Stimulated activated naive B cell treated with anti-CD40 and anti-IgM and Interleukin-4, amounts not matched to agents 10 μg/mL and 1 μg/mL and 100 μg/mL, for 72 hours (primary cell): ENCODE measurements at regions not wholly inside any gene's neighbourhood (a gene's known extent, or its start where the extent isn't known, plus 50 kb on each side); places are given as distances from the start of the nearest gene placed in this dataset.

ENCODE experiments used
- ATAC-seq, 2 donors: fragments of 150-1000 bp; cut with Tn5 transposase; replicated peaks; 2 replicates each; pipeline ENCODE4 v1.10.0; 2021; ENCODE audit warnings: moderate library complexity in 1 of 2
- DNase-seq: peaks from one replicate; pipeline ENCODE4 v3.0.0; 2021
- H3K27ac Mint-ChIP-seq: one replicate; pipeline ENCODE4 v1.8.0; 2022; ENCODE audit warnings: mild to moderate bottlenecking, mixed read lengths
- H3K27me3 Mint-ChIP-seq, 2 donors: one replicate each; pipeline ENCODE4 v1.8.0; 2022; ENCODE audit warnings: mixed read lengths in 2 of 2
- H3K36me3 Mint-ChIP-seq, 2 donors: one replicate each; pipeline ENCODE4 v1.8.0; 2022; ENCODE audit warnings: mixed read lengths in 2 of 2, mild to moderate bottlenecking in 1 of 2
- H3K4me1 Mint-ChIP-seq, 2 donors: one replicate each; pipeline ENCODE4 v1.8.0; 2022; ENCODE audit warnings: mixed read lengths in 2 of 2, mild to moderate bottlenecking in 1 of 2
- H3K4me3 Mint-ChIP-seq, 2 donors: one replicate each; pipeline ENCODE4 v1.8.0; 2022; ENCODE audit warnings: mild to moderate bottlenecking in 2 of 2, mixed read lengths in 2 of 2, moderate library complexity in 1 of 2
- H3K9me3 Mint-ChIP-seq, 2 donors: one replicate each; pipeline ENCODE4 v1.8.0; 2022; ENCODE audit warnings: mixed read lengths in 2 of 2, mild to moderate bottlenecking in 1 of 2

GRCh38 chr13:76414320-76414719, 471.9 kb downstream of the KCTD12 start:
- Mint-ChIP-seq H3K27ac (no peak overlapping the region), H3K9me3 (peaks cover 0 to 4% of the 10 kb centered on the region in 2 donors), H3K27me3 (no peaks in the 10 kb centered on the region), H3K36me3 (no peaks in the 10 kb centered on the region), H3K4me1 (no peaks in the 10 kb centered on the region), H3K4me3 (no peak overlapping the region)
- no peak for ATAC-seq
- no peak for DNase-seq

GRCh38 chr13:76406243-76406642, 480.0 kb downstream of the KCTD12 start:
- no peak overlapping the region for H3K4me3 Mint-ChIP-seq
- H3K27me3 Mint-ChIP-seq, result no peaks in the 10 kb centered on the region
- H3K27ac Mint-ChIP-seq, result no peak overlapping the region
- ATAC-seq (no peak), DNase-seq (no peak)
- no peaks in the 10 kb centered on the region for H3K36me3 Mint-ChIP-seq
- no peaks in the 10 kb centered on the region for H3K4me1 Mint-ChIP-seq
- H3K9me3 Mint-ChIP-seq, result peaks cover 0 to 4% of the 10 kb centered on the region in 2 donors

GRCh38 chr13:76398425-76398824, 487.8 kb downstream of the KCTD12 start:
- Mint-ChIP-seq H3K9me3 (no peaks in the 10 kb centered on the region), H3K4me3 (no peak overlapping the region), H3K27me3 (no peaks in the 10 kb centered on the region), H3K4me1 (no peaks in the 10 kb centered on the region), H3K27ac (no peak overlapping the region), H3K36me3 (no peaks in the 10 kb centered on the region)
- ATAC-seq, result no peak
- DNase-seq, result no peak

GRCh38 chr13:76397413-76397812, 488.8 kb downstream of the KCTD12 start:
- ATAC-seq, result peak; percentile 61 to 71
- no peak for DNase-seq
- Mint-ChIP-seq H3K4me1 (no peaks in the 10 kb centered on the region), H3K36me3 (no peaks in the 10 kb centered on the region), H3K27ac (no peak overlapping the region), H3K9me3 (no peaks in the 10 kb centered on the region), H3K27me3 (no peaks in the 10 kb centered on the region), H3K4me3 (no peak overlapping the region)

GRCh38 chr13:76389321-76389720, 496.9 kb downstream of the KCTD12 start:
- H3K4me1 Mint-ChIP-seq, result no peaks in the 10 kb centered on the region
- H3K4me3 Mint-ChIP-seq, result no peak overlapping the region
- DNase-seq (no peak), ATAC-seq (no peak)
- no peaks in the 10 kb centered on the region for H3K9me3 Mint-ChIP-seq
- no peak overlapping the region for H3K27ac Mint-ChIP-seq
- H3K27me3 Mint-ChIP-seq, result no peaks in the 10 kb centered on the region
- no peaks in the 10 kb centered on the region for H3K36me3 Mint-ChIP-seq

GRCh38 chr13:76387566-76387965, 498.6 kb downstream of the KCTD12 start:
- Mint-ChIP-seq H3K36me3 (no peaks in the 10 kb centered on the region), H3K27ac (no peak overlapping the region), H3K9me3 (no peaks in the 10 kb centered on the region), H3K4me1 (no peaks in the 10 kb centered on the region), H3K27me3 (no peaks in the 10 kb centered on the region), H3K4me3 (no peak overlapping the region)
- ATAC-seq, result no peak
- no peak for DNase-seq

- Mint-ChIP-seq H3K4me1 (no peaks in the 10 kb centered on the region), H3K27me3 (no peaks in the 10 kb centered on the region), H3K36me3 (no peaks in the 10 kb centered on the region), H3K27ac (no peak overlapping the region), H3K4me3 (no peak overlapping the region), H3K9me3 (no peaks in the 10 kb centered on the region)
- DNase-seq (no peak), ATAC-seq (no peak)
Measured at GRCh38 chr13:76386321-76386720, 499.9 kb downstream of the KCTD12 start.

- DNase-seq, result no peak
- Mint-ChIP-seq H3K27ac (no peak overlapping the region), H3K9me3 (no peaks in the 10 kb centered on the region), H3K4me1 (no peaks in the 10 kb centered on the region), H3K36me3 (no peaks in the 10 kb centered on the region), H3K27me3 (no peaks in the 10 kb centered on the region), H3K4me3 (no peak overlapping the region)
- no peak for ATAC-seq
Measured at GRCh38 chr13:76385586-76385985, 500.6 kb downstream of the KCTD12 start.

GRCh38 chr13:76383676-76384461, 502.3 kb downstream of the KCTD12 start:
- Mint-ChIP-seq H3K4me1 (no peaks in the 10 kb centered on the region), H3K4me3 (no peak overlapping the region), H3K27ac (no peak overlapping the region), H3K27me3 (no peaks in the 10 kb centered on the region), H3K9me3 (no peaks in the 10 kb centered on the region), H3K36me3 (no peaks in the 10 kb centered on the region)
- ATAC-seq, result no peak
- no peak for DNase-seq

- no peaks in the 10 kb centered on the region for H3K4me1 Mint-ChIP-seq
- no peaks in the 10 kb centered on the region for H3K27me3 Mint-ChIP-seq
- DNase-seq, result no peak
- no peaks in the 10 kb centered on the region for H3K36me3 Mint-ChIP-seq
- no peak overlapping the region for H3K27ac Mint-ChIP-seq
- H3K9me3 Mint-ChIP-seq, result no peaks in the 10 kb centered on the region
- no peak overlapping the region for H3K4me3 Mint-ChIP-seq
- no peak for ATAC-seq
Measured at GRCh38 chr13:76380446-76381065, 505.6 kb downstream of the KCTD12 start.

- Mint-ChIP-seq H3K36me3 (no peaks in the 10 kb centered on the region), H3K27ac (no peak overlapping the region), H3K27me3 (no peaks in the 10 kb centered on the region), H3K4me3 (no peak overlapping the region), H3K4me1 (no peaks in the 10 kb centered on the region), H3K9me3 (no peaks in the 10 kb centered on the region)
- ATAC-seq, result no peak
- no peak for DNase-seq
Measured at GRCh38 chr13:76379341-76380105, 506.7 kb downstream of the KCTD12 start.

GRCh38 chr13:76378767-76379166, 507.4 kb downstream of the KCTD12 start:
- no peaks in the 10 kb centered on the region for H3K9me3 Mint-ChIP-seq
- no peak overlapping the region for H3K4me3 Mint-ChIP-seq

GRCh38 chr13:76363682-76364289, 522.4 kb downstream of the KCTD12 start:
- DNase-seq (no peak), ATAC-seq (no peak)
- H3K4me3 Mint-ChIP-seq, result no peak overlapping the region
- no peaks in the 10 kb centered on the region for H3K36me3 Mint-ChIP-seq
- peaks cover 0 to 2% of the 10 kb centered on the region in 2 donors for H3K9me3 Mint-ChIP-seq
- H3K4me1 Mint-ChIP-seq, result no peaks in the 10 kb centered on the region
- no peaks in the 10 kb centered on the region for H3K27me3 Mint-ChIP-seq
- H3K27ac Mint-ChIP-seq, result no peak overlapping the region

More at GRCh38 chr13:76378767-76379166, 507.4 kb downstream of the KCTD12 start:
- Mint-ChIP-seq H3K36me3 (no peaks in the 10 kb centered on the region), H3K4me1 (no peaks in the 10 kb centered on the region), H3K27me3 (no peaks in the 10 kb centered on the region), H3K27ac (no peak overlapping the region)
- DNase-seq (no peak), ATAC-seq (peak; percentile 66 to 73)

GRCh38 chr13:76361868-76362267, 524.3 kb downstream of the KCTD12 start:
- Mint-ChIP-seq H3K4me1 (no peaks in the 10 kb centered on the region), H3K27me3 (no peaks in the 10 kb centered on the region), H3K4me3 (no peak overlapping the region), H3K36me3 (no peaks in the 10 kb centered on the region), H3K27ac (no peak overlapping the region), H3K9me3 (peaks cover 0 to 2% of the 10 kb centered on the region in 2 donors)
- DNase-seq, result no peak
- ATAC-seq, result no peak
